ENCODE measurements at regions not wholly inside any gene's neighbourhood (a gene's known extent, or its start where the extent isn't known, plus 50 kb on each side); places are given as distances from the start of the nearest gene placed in this dataset.

DNA sequence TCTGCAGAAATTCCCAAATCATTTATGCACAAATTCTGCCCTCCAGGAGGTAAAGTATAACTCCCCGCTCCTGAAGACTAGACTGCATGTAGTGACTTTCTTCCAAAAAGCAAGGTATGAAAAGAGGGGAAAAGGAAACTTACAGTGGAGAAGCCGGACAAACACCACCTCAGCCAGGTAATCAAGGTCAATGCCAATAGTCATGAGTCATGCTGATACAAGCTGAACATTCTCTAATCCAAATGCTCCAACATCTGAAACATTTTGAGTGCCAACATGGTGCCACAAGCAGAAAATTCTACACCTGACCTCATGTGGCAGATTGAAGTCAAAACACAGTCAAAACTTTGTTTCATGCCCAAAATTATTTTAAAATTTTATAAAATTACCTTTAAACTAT, 165.6 kb downstream of the FOXA2 start:
- intact Hi-C loops (cut with DNase I): no loop called here
- H3K27ac ChIP-seq (ENCODE audit: low read depth in 2 of 2, low read length in 2 of 2): no peak overlapping the region
- FAIRE-seq (no peak), DNase-seq (no peak)
- H3K4me3 ChIP-seq (ENCODE audit: low read length in 3 of 3): no peak overlapping the region
- no peaks in the 10 kb centered on the region for H3K27me3 ChIP-seq (ENCODE audit: control insufficient read depth, insufficient read depth, low read length)
- no peaks in the 10 kb centered on the region for H3K36me3 ChIP-seq (ENCODE audit: control insufficient read depth in 2 of 3, insufficient read depth in 3 of 3, low read length in 3 of 3)
- TF ChIP-seq, protein P1, sequence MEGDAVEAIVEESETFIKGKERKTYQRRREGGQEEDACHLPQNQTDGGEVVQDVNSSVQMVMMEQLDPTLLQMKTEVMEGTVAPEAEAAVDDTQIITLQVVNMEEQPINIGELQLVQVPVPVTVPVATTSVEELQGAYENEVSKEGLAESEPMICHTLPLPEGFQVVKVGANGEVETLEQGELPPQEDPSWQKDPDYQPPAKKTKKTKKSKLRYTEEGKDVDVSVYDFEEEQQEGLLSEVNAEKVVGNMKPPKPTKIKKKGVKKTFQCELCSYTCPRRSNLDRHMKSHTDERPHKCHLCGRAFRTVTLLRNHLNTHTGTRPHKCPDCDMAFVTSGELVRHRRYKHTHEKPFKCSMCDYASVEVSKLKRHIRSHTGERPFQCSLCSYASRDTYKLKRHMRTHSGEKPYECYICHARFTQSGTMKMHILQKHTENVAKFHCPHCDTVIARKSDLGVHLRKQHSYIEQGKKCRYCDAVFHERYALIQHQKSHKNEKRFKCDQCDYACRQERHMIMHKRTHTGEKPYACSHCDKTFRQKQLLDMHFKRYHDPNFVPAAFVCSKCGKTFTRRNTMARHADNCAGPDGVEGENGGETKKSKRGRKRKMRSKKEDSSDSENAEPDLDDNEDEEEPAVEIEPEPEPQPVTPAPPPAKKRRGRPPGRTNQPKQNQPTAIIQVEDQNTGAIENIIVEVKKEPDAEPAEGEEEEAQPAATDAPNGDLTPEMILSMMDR (IDR thresholded peaks at IDR 0.05; ENCODE audit: borderline replicate concordance, extremely low read depth, insufficient read depth): no peak
- H3K4me1 ChIP-seq (ENCODE audit: control insufficient read depth in 2 of 3, insufficient read depth in 2 of 3, low read depth in 1 of 3, low read length in 3 of 3): peaks cover 0 to 4% (median 0%) of the 10 kb centered on the region in 3 donors
- H3K9ac ChIP-seq (ENCODE audit: low read length in 3 of 3): no peak overlapping the region
- H3K9me3 ChIP-seq (ENCODE audit: control insufficient read depth in 2 of 3, insufficient read depth in 1 of 3, low read length in 3 of 3): no peaks in the 10 kb centered on the region

DNA sequence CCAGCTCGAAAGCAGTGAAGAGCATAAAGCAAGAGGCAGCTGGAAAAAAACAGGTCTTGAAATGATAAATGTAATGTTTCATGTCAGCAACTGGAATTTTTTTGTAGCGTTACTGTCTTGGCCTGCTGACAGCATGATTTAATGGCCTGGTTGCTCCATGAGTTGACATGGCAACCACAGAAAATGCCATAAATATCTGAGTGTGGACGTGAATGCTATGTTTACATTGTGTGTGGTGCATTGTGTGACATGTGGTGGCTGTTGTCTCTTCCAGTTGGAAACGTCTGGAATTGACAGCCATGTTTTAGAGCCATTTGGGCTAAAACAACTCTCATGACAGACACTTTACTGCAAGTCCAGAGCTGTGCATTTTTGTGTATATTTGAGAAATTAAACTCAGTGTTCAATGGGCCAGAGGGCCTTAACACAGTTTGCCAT, 170.0 kb downstream of the FOXA2 start:
- no peaks in the 10 kb centered on the region for H3K36me3 ChIP-seq (ENCODE audit: control insufficient read depth in 2 of 3, insufficient read depth in 3 of 3, low read length in 3 of 3)
- no peak for FAIRE-seq
- no peaks in the 10 kb centered on the region for H3K9me3 ChIP-seq (ENCODE audit: control insufficient read depth in 2 of 3, insufficient read depth in 1 of 3, low read length in 3 of 3)
- H3K4me3 ChIP-seq (ENCODE audit: low read length in 3 of 3): no peak overlapping the region
- TF ChIP-seq, protein P1 (IDR thresholded peaks at IDR 0.05; ENCODE audit: borderline replicate concordance, extremely low read depth, insufficient read depth): no peak
- peaks cover 0 to 4% (median 0%) of the 10 kb centered on the region in 3 donors for H3K4me1 ChIP-seq (ENCODE audit: control insufficient read depth in 2 of 3, insufficient read depth in 2 of 3, low read depth in 1 of 3, low read length in 3 of 3)
- H3K27me3 ChIP-seq (ENCODE audit: control insufficient read depth, insufficient read depth, low read length): no peaks in the 10 kb centered on the region
- no peak overlapping the region for H3K9ac ChIP-seq (ENCODE audit: low read length in 3 of 3)
- peak in 3 of 5 donors; percentile 34 to 67 (median 63) for DNase-seq
- intact Hi-C loops (cut with DNase I): no loop called here
- no peak overlapping the region for H3K27ac ChIP-seq (ENCODE audit: low read depth in 2 of 2, low read length in 2 of 2)

DNA sequence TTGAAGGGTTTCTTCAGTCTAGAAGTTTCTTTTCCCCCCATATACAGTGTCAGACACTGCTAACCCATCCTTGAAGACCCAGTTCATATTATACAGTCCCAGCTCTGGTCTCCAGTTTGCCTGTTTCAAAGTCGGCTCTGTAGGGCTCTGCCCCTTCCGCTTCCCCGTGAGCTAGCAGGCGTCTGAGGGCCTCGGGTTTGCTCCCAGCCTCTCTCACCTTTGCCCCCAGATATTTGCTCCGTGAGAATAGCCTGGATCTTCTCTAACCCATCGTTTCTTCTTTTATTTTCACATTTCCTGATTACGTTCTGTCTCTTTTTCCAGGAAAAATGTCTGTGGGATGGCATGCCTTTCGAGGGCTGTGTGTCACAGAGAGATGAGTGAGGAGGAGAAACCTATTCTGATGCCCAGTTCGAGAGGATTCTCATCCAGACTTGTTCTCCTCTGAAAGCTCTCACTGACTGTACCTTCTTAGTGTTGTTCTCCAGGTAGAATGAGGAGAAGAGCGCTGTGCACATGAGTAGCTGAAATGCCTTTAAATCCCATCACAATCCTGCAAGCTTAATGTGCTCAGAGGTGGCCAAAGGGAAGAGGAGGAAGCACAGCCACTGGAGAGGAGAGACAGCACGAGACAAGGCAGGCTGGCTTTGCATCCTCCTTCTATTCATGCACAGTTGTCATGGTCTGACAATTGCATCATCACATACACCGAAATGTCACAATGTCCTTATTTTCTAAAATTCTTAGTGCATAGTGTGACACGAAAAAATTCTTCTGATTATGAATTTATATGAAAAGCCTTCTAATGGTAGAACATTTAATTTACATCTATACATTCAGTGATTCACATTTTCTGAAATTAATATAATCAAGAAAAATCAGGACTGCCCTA, 171.1 kb downstream of the FOXA2 start:
- TF ChIP-seq, protein P1 (IDR thresholded peaks at IDR 0.05; ENCODE audit: borderline replicate concordance, extremely low read depth, insufficient read depth): no peak
- Histone ChIP-seq H3K9ac (ENCODE audit: low read length in 3 of 3) (no peak overlapping the region), H3K27ac (ENCODE audit: low read depth in 2 of 2, low read length in 2 of 2) (no peak overlapping the region), H3K27me3 (ENCODE audit: control insufficient read depth, insufficient read depth, low read length) (no peaks in the 10 kb centered on the region), H3K4me1 (ENCODE audit: control insufficient read depth in 2 of 3, insufficient read depth in 2 of 3, low read depth in 1 of 3, low read length in 3 of 3) (peaks cover 0 to 4% (median 0%) of the 10 kb centered on the region in 3 donors), H3K36me3 (ENCODE audit: control insufficient read depth in 2 of 3, insufficient read depth in 3 of 3, low read length in 3 of 3) (no peaks in the 10 kb centered on the region), H3K9me3 (ENCODE audit: control insufficient read depth in 2 of 3, insufficient read depth in 1 of 3, low read length in 3 of 3) (no peaks in the 10 kb centered on the region), H3K4me3 (ENCODE audit: low read length in 3 of 3) (no peak overlapping the region)
- intact Hi-C loops (cut with DNase I): no loop called here
- FAIRE-seq: no peak
- no peak for DNase-seq
